Activated CD4-positive, alpha-beta T cell treated with anti-CD3 and anti-CD28 coated beads, Interleukin-10, Interleukin-2, amounts not matched to agents 100 ng/mL and 50 ng/mL, durations not matched to agents 16 hours and 8 hours (primary cell): ENCODE measurements at regions not wholly inside any gene's neighbourhood (a gene's known extent, or its start where the extent isn't known, plus 50 kb on each side); places are given as distances from the start of the nearest gene placed in this dataset.

Experiments used
- DNase-seq: peaks from one replicate; pipeline ENCODE4 v3.0.0-alpha.2; 2020

DNA sequence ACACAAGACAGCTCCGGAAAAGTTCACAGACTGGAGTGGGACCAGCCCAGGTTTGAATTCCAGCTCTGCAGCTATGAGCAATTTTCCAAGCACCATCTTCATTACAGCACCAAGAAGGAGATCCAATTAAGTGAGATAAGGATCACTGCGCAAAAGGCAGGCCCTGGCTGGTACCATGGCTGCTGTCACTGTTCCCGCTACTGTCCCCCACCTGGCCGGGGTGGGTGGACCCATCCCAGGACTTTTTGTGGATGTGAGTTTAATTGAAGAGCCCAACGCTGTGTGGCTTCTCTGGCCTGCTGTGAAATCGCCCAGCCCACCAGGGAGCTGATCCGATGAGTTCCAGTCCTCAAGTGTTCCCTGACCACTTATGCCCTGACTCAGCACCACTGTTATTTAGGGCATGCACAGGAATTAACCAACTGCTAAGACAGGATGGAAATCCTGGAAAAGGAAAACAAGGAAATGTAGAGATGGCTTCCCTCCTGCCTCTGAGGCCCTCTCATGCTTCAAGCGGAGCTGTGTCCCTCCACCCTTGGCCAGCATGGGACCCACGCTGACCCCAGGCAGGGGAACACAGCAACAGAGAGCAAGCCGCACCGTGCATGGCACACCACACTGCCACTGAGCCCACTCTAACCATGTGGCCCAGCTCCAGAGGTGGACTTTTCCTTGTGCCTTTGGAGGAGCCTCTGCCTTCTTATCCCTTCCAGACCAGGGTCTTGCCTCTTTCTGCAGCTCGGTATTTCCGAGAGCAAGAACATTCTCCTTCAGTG is 150.0 kb upstream of the CST7 start:
- no peak for DNase-seq

DNA sequence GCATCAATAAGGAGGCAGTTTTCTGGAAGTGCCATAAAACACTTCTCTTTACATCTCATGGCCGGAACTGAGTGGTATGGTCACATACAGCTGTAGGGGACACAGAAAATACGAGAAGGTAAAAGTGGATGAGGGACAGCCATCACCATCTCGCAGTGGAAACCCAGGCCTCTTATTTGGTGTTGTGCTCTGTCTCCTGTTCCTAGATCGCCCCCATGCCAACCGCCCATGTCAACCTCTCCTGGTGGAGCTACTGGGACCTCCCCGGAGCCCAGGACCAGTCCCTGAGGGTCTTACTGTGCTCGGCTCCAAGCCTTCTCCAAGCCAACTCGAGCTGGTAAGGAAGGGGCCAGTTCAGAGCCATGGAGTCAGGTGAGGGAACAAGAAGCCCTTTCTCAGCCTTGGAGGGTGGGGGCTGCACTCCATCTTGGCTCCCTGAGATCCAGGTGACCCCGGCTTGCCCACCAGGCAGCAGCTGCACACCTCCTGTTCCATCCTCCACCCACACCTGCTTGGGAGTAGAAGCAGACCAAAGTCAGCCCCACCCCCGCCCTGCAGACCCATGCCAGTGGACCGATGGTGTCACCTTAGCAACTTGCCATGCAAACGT is 149.0 kb upstream of the CST7 start:
- DNase-seq: no peak

DNA sequence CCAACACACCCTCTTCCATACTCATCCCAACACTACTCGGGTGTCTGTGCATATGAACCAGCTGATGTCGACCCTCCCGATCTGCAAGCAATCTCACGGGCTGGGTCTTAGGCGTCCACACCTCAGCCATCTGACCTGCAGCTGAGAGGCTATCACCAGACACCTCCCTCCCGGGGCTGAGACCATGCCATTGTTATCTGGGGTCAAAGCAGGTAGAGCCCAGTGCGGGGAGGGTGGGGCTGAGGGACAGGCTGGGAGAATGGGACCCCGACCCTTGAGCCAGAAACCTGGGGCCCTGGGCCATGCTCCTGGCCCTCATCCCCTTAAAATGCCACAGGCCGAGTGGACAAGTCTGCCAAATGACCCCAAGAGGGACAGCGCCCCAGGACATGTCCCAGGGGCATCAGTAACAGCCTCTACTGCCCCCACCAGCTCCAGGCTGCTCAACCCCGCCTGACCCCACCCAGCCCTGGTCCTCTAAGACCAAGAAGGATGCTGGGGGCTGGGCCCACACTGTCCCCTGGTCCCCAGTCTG is 146.7 kb upstream of the CST7 start:
- no peak for DNase-seq

DNA sequence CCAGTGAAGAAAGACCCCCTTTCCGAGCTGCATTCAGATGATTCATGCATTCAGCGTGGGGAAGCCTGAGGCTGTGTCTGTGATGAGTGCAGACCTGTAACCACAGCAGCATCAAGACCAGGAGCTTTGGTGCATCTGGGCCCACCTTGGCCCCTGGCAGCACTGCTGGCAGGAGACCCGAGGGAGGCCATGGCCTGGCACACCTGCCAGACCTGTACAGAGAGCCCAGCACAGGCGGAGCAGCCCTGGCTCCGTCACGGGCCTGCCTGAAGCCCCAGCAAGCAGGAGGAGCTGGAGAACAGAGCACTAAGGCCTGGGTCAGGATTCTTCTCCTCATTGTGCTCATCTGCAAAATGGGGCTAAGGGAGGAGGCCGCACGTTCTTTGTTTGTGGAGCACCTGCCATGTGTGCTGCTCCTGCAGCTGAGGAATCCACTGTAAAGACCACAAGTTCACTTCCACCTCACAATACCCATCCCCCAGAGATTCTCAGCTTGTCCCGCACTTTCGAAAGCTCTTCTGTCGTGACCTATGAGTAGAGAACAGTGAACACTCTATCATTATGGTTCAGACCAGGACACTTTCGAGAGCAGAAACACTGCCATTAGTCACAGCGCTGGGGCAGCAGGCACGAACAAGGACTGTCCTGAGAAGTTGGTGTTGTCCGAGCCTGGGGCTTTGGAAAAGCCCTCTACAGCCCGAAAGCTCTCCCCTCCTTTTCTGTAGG is 144.4 kb upstream of the CST7 start:
- DNase-seq: no peak

DNA sequence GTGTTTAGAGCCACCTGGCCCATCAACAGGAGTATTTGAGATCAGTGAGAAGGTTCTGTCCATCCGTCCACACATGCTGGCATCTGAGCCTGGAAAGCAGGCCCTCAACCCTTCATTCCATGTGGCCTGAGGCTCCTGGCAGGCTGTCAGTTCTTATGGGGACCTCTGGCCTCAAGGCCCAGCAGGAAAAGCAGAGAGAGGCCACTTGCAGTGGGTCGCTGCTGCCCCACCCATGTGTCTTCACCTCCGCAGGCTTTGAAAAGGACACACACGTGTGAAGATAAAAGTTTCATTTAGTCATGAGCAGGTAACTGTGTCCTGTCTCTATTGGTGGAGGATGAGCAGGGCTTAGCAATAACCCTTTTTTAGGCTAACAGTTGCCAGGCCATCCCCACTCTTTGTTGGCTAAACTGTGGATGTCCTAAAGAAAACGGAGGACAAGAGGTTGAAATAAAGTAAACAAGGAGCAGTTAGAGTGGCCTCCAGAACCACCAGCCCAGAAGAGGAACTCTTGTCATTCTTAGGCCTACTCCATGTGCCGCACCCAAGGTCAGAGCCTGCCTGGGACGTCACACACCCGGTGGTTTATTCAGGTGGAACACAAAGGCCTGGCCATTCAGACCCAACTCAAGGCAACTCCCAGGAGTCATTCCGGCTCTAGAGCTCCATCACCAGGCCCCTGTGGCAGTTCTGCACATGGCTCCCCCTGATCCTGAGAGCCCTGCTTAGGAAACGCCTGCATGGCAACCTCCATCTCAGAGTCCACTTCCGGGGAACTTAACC is 143.4 kb upstream of the CST7 start:
- no peak for DNase-seq

DNA sequence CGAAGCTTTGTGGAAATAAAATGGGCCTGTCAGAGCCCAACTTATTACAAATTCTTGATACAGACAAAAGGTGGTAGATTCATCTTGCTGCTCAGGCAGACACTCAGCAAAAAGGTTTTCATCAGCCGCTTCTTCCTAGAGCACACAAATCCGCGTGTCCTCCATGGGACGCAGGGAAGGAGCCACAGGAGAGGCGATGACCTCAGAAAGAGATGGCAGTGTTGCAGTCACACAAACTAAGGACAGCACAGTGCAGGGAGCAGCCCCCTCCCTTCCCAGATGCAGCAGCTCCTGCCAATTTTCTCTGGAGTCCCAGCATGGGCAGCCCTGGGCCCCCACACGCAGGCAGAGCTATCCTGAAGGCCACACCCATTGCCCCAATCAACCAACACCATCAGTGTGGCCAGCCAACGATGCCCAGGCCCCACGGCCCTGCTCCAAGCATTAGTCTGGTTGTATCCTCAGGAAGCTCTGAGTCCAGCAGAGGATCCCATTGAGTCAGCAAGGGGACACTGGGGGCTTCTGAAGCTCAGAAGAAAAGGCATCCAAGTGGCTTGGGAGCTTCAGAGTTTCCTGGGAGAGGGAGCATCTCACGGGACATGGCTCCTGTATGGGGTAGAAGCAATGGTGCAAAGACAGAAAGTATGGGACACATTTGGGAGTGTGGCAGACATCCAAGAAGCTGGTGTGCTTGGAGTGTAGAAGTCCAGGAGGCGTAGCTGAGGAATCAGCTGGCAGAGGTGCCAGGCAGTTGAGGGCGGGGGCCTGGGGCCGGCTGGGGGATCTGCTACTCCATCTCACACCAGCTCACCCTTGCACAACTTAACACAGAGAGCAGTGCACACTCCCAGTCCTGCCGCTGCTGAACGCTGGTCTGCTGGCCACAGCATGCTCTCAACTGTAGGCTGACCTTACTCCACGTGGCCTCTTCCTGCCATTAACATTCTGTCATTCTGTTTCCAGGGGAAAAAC is 142.1 kb upstream of the CST7 start:
- no peak for DNase-seq

DNA sequence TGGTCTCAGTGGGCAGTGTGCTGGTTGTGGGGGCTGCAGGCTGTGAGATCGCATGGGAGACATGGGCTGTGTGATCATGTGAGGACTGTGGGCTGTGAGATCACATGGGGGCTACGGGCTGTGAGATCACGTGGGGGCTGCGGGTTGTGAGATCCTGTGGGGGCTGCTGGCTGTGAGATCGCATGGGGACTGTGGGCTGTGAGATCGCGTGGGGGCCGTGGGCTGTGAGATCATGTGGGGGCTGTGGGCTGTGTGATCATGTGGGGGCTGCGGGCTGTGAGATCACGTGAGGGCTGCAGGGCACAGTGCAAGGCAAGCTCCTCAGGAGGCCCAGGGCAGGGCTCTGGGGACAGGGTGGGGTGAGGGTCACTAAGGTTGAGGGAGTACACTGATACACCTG is 140.5 kb upstream of the CST7 start:
- no peak for DNase-seq

DNA sequence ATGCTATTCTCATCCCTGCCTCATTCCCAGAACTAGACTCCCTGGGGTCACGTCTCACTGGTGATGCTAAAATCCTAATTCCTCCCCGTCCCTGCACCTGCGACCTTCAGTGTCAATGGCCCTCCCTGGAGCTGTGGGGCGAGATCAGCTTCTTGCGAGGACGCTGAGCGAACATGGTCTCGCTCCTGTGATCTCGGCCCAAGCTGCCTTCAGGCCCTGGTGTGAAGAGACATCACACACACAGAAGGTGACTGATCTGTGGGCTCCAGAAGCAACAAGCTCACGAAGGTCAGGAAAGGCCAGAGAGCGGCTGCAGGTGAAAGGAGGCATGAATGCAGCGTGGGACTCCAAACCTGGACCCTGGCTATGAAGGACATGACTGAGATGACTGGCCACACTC is 139.5 kb upstream of the CST7 start:
- DNase-seq: no peak

DNA sequence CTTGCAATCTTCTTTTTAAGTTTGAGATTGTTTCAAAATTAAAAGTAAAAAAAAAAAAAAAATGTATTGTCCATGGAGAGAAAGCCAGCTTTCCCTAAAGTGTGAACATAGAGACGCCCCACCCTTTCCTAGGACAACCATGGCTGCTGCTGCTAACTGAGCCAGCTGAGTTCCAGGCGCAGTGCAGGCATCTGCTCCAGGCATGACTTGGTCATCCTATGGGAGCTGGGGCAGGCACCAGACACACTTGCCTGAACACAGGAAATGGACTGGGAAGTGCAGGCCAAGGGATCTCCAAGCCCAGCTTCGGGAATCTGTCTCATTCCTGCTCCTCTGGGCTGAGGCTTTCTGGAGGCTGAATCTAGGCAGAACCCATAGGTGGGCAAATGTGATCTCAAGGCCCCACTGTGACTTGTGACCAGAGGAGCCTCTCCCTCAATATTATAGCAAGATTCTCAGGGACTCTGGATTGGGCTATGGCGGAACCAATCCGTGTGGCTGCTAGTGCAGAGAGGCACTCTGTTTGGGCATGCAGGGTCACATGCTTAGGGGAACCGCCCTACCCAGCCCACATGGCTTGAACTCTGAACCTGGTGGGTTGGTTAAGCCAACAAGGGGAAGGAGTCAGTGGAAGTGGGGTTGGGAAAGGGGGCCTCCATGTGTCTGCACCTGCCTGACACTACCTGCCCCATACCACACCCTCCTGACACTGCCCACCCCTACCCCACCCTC is 138.2 kb upstream of the CST7 start:
- no peak for DNase-seq

DNA sequence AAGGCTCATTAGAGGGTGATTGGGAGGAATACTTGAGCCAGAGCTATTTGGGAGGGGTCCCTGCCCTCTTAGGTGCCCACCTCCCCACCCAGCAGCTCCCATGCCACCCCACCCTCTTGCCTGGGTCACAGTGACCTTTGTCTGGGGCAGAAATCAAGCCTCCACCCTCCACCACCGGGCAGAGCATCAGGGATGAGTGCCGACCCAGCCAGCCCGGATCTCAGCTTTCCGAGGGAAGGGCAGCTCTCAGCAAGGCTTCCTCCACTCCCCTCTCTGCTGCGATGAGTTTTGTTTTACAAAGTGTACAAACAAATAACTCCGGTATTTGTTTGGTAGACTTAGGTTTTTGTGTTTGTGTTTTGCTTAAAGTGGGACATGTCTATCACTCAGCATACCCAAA is 136.7 kb upstream of the CST7 start:
- no peak for DNase-seq

DNA sequence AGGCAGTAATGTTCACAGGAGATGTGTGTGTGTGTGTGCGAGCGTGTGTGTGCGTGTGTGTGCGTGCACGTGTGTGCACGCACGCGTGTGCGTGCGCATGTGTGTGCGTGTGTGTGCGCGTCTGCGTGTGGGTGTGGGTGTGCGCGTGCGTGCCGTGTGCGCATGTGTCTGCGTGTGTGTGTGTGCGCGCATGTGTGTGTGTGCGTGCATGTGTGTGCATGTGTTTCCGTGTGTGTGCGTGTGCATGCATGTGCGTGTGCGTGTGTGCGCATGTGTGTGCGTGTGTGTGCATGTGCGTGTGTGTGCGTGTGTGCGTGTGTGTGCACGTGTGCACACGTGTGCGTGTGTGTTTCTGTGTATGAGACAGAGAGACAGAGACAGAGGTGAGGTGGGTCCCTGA is 136.0 kb upstream of the CST7 start:
- DNase-seq: no peak

DNA sequence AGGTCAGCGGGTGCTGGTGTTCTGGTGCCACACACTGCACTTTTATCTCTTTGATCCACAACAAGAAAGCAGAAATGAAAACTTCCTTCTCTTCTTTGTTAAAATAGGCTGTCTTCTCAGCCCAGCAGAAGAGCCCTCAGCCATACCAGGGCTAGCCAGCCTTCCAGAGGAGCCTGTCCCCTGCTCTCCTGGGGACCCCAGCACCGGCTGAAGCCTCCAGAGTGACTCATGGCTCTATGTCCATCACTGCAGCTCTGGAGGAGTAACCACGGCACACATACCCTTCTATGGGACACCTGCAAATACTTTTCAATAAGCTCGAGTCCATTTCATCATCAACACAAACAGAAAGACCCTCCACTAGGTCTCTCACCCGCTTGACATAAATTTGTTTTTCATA is 135.6 kb upstream of the CST7 start:
- no peak for DNase-seq

DNA sequence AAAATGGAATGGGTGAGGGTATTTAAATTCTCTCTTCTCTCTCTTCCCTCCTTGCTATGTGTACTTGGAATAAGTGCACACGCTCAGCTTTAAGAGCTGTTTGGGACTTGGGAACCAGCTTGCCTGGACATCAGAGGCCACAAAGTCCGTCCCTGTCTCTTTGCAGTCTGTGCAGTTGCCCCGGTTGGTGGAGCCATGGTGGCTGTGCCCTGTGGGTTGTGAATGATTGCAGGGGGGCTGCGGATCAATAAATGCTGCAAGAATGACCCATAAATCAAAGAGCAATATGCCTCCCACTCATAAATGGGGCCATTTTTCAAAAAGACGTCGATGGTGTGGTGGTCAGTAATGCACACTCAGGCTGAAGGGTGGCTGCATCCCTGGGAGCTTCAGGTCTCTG is 135.1 kb upstream of the CST7 start:
- no peak for DNase-seq

DNA sequence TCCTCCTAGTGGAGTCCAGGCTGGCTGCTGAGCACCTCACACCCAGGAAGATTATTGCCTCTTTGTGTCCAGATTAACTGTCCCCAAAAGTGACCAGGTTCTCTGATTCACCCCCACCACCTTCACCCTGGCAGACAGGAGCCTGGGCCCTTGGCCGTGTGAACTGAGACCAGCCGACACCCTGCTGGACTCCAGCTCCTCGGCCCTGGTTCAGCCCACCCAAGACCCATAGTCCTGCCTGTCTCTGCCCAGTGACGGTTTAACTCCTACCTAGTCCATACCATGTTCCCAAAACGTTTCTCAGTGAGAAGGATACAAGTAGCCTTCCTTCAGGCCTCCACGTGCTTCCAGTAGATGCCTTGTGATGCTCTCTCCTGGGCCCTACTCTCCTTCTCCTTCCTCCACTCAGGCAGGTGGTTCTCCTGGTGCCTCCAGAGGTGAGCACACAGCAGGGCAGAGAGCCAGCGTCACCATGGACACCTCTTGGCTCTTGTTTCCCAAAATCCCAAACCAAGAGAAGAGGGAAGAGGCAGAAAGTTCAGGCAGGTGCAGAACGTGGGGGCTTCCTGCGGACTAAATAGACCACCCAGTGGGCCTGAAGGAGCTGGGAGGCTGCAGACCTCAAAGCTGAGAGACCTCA is 134.4 kb upstream of the CST7 start:
- no peak for DNase-seq

DNA sequence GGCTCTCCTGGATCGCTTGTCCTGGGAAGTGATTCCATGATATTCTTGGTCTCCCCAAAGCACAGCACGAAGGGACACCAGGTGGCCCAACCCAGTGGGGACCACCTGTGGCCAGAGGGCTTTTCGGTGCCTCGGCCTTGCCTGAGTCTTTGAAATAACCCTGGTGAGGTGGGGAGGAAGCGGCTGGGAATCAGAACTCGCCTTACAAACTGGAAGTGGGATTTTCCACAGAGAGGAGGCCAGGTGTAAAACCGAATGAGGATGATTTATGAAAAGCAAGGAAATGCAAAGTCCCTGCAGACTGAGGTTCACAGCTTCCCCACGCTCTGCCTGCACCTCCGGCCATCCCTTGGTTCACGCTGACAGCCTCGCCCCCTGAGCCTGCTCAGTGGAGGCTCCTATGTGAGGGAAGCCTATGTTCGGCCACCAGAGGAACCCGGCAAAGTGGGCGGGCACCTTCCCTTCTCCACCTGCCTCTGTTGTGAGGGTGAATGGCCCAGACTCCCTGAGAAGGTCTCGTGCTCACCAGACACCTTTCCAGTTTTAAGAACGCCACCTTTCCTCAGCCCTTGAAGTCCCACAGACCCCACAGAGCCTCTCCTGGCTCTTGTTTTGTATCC is 133.8 kb upstream of the CST7 start:
- no peak for DNase-seq

DNA sequence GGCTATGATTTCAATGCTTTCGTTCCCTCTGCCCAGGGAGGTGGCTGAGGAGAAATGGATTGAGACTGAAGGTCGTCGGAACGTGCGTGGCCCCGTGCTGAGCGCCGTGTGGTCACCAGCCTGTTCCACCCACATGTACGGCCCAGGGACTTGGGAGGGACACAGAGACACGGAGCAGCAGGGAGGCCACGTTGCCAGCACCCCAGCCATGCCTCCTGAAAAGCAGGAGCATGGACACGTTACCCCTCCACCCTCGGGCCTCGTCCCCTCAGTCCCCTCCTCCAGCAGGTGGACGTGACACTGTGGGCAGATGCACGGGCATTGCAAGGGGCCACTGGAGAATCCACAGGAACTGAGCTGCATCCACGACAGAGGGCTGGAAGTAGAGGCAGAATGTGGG is 133.1 kb upstream of the CST7 start:
- no peak for DNase-seq

DNA sequence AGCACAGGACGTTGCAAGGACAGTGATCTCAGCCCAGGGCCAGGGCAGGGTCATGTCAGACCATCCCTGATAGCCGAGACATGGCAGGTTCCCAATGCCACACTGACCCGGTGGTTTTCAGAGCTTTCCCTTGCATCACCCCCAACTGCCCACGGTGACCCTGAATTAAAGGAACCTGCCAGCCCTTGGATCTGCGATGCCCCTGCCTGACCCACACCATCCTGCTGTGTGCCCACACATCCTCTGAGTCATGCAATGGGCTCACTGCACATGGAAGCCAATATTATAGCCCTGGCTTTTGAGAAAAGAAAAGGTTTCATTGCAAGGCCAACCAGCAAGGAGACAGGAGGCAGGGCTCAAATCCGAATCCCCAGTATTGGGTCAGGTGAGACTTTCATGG is 132.6 kb upstream of the CST7 start:
- DNase-seq: no peak

DNA sequence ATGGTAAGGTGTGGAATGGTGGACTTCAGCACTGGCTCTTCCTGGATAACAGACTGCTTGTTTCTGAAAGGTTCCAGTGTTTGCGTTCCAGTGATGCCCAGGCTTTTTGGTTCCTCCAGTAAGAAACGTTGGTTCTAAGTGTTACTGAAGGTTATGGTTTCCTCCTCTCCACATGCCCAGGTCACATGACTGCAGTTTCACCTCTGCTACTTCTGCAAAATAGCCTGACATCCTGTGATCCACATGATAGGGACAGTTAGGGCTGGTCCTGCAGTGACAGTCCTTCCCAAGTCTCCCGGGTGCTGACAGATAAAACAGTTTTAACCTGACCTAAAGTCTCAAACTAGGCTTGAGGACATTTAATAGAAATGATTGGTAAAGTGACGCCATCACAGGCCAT is 132.2 kb upstream of the CST7 start:
- no peak for DNase-seq

DNA sequence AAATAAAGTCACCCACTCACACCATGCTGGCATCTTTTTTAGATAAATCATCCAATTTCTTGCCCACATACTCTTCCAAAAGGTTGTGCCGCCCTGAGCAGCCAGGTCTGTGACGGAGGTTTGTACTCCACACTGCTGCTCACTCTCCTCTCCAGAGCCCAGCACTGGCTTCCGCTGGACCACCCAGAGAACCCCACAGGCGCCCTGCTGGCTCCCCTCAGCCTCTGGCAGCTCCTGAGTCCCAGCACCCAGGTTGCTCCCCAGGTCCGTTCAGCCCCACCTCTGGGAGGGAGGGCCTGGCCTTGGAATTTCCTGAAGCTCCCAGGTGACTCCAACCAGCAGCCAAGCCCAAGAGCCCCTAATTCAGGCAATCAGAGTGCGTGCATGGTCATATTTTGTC is 131.7 kb upstream of the CST7 start:
- no peak for DNase-seq

DNA sequence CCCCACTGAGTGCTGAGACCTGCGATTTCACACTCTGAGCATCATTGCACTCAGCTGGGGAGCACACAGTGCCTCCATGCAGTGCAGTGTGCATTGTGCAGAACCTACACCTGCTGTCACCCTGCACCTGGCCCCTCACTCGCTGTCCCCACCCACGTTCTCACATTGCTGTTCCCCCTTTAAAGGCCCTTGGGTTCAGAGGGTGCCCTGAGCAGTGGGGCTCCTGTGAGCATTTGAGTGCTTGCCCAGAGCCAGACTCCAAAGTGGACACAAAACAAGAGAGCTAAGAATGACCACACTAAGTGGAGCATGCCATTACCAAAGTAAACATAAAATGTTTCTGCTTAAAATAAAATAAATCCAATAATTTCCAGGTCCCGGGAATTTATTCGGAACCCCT is 131.0 kb upstream of the CST7 start:
- DNase-seq: no peak
